Hepatocyte (in vitro differentiated cells): ENCODE measurements at regions not wholly inside any gene's neighbourhood (a gene's known extent, or its start where the extent isn't known, plus 50 kb on each side); places are given as distances from the start of the nearest gene placed in this dataset.

ENCODE experiments used
- DNase-seq: peaks from one replicate; pipeline ENCODE4 v3.0.0-alpha.2; 2016; ENCODE audit warnings: low spot score
- H2AFZ ChIP-seq: fragments of 200-600 bp; sonication (generic); 2 replicates; pipeline ENCODE4 v1.6.0; 2016; ENCODE audit warnings: antibody characterized with exemption, mild to moderate bottlenecking
- H3K27ac ChIP-seq: fragments of 200-600 bp; sonication (generic); 2 replicates; pipeline ENCODE4 v1.5.1; 2016; ENCODE audit warnings: mild to moderate bottlenecking
- H3K27me3 ChIP-seq: fragments of 200-600 bp; sonication (generic); 2 replicates; pipeline ENCODE4 v1.6.1; 2016
- H3K36me3 ChIP-seq: fragments of 200-600 bp; sonication (generic); replicated peaks from 2 replicates; pipeline ENCODE4 v1.5.1; 2016; ENCODE audit warnings: low read depth; ENCODE audit not compliant: insufficient read depth
- H3K4me1 ChIP-seq: fragments of 200-600 bp; sonication (generic); 2 replicates; pipeline ENCODE4 v1.5.1; 2016; ENCODE audit warnings: mild to moderate bottlenecking, moderate library complexity; ENCODE audit not compliant: insufficient read depth
- H3K4me2 ChIP-seq: fragments of 200-600 bp; sonication (generic); 2 replicates; pipeline ENCODE4 v1.6.0; 2016
- H3K4me3 ChIP-seq: fragments of 200-600 bp; sonication (generic); 2 replicates; pipeline ENCODE4 v1.5.1; 2016; ENCODE audit warnings: mild to moderate bottlenecking
- H3K79me2 ChIP-seq: fragments of 200-600 bp; sonication (generic); 2 replicates; pipeline ENCODE4 v1.6.0; 2017; ENCODE audit warnings: mild to moderate bottlenecking
- H3K9me2 ChIP-seq: fragments of 200-600 bp; sonication (generic); replicated peaks from 2 replicates; pipeline ENCODE4 v1.6.0; 2017; ENCODE audit warnings: mild to moderate bottlenecking; ENCODE audit not compliant: insufficient read depth
- H3K9me3 ChIP-seq: fragments of 200-600 bp; sonication (generic); 2 replicates; pipeline ENCODE4 v1.5.1; 2016; ENCODE audit warnings: low read depth, mild to moderate bottlenecking
- H4K20me1 ChIP-seq: fragments of 200-600 bp; sonication (generic); 2 replicates; pipeline ENCODE4 v1.6.0; 2016; ENCODE audit warnings: mild to moderate bottlenecking; ENCODE audit not compliant: insufficient read depth, poor library complexity, severe bottlenecking
- CTCF ChIP-seq: fragments of 200-600 bp; sonication (generic); IDR thresholded peaks from 2 replicates; pipeline ENCODE4 v1.5.1; 2016; ENCODE audit warnings: antibody characterized with exemption, mild to moderate bottlenecking; ENCODE audit not compliant: poor library complexity
- EZH2 ChIP-seq: fragments of 200-600 bp; sonication (generic); IDR thresholded peaks from 2 replicates; pipeline ENCODE4 v1.6.1; 2016; ENCODE audit warnings: antibody characterized with exemption, mild to moderate bottlenecking, borderline replicate concordance
- EZH2phosphoT487 ChIP-seq: fragments of 200-600 bp; sonication (generic); IDR thresholded peaks from one replicate; pipeline ENCODE4 v1.6.1; 2018; ENCODE audit warnings: antibody characterized with exemption, mild to moderate bottlenecking, low read depth, moderate library complexity; ENCODE audit not compliant: unreplicated experiment, severe bottlenecking
- WGBS: methylation state at CpG from one replicate; pipeline ENCODE4 v1.1.6; 2016; ENCODE audit warnings: low lambda C conversion rate; ENCODE audit errors: missing lambda C conversion rate; 5-methylcytosine and 5-hydroxymethylcytosine counted together

- Histone ChIP-seq H3K36me3 (no peaks in the 10 kb centered on the region), H3K4me2 (no peak overlapping the region), H4K20me1 (no peaks in the 10 kb centered on the region), H3K4me3 (no peak overlapping the region), H3K27ac (no peak overlapping the region), H3K27me3 (no peaks in the 10 kb centered on the region), H3K9me2 (no peaks in the 10 kb centered on the region), H3K4me1 (no peaks in the 10 kb centered on the region), H3K9me3 (no peaks in the 10 kb centered on the region), H3K79me2 (no peaks in the 10 kb centered on the region), H2AFZ (no peak overlapping the region)
- WGBS: 39% methylated on average over 5 of the region's 5 CpGs
- TF ChIP-seq EZH2 (no peak), CTCF (peak; percentile 66), EZH2phosphoT487 (no peak)
- peak; percentile 71 for DNase-seq
These were observed 183.6 kb upstream of the G2E3 start for GRCh38 chr14:30375296-30375892.

GRCh38 chr14:30381861-30382480 lies 177.0 kb upstream of the G2E3 start:
- Histone ChIP-seq H3K4me3 (no peak overlapping the region), H3K27ac (no peak overlapping the region), H4K20me1 (no peaks in the 10 kb centered on the region), H3K9me2 (no peaks in the 10 kb centered on the region), H2AFZ (no peak overlapping the region), H3K36me3 (no peaks in the 10 kb centered on the region), H3K27me3 (no peaks in the 10 kb centered on the region), H3K4me2 (no peak overlapping the region), H3K4me1 (no peaks in the 10 kb centered on the region), H3K9me3 (no peaks in the 10 kb centered on the region), H3K79me2 (no peaks in the 10 kb centered on the region)
- 62% methylated on average over 2 of the region's 2 CpGs for WGBS
- DNase-seq: no peak
- TF ChIP-seq EZH2phosphoT487 (no peak), EZH2 (no peak)

GRCh38 chr14:30385925-30386324 lies 173.0 kb upstream of the G2E3 start:
- Histone ChIP-seq H3K79me2 (no peaks in the 10 kb centered on the region), H2AFZ (no peak overlapping the region), H3K27ac (no peak overlapping the region), H4K20me1 (no peaks in the 10 kb centered on the region), H3K4me1 (no peaks in the 10 kb centered on the region), H3K9me2 (no peaks in the 10 kb centered on the region), H3K4me2 (no peak overlapping the region), H3K27me3 (no peaks in the 10 kb centered on the region), H3K36me3 (no peaks in the 10 kb centered on the region), H3K4me3 (no peak overlapping the region), H3K9me3 (no peaks in the 10 kb centered on the region)
- TF ChIP-seq CTCF (no peak), EZH2phosphoT487 (no peak), EZH2 (no peak)
- no peak for DNase-seq
- WGBS: 77% methylated on average over 1 of the region's 1 CpG

GRCh38 chr14:30387871-30388270 lies 171.1 kb upstream of the G2E3 start:
- Histone ChIP-seq H3K9me2 (no peaks in the 10 kb centered on the region), H3K9me3 (no peaks in the 10 kb centered on the region), H2AFZ (no peak overlapping the region), H3K79me2 (no peaks in the 10 kb centered on the region), H4K20me1 (no peaks in the 10 kb centered on the region), H3K4me1 (no peaks in the 10 kb centered on the region), H3K36me3 (no peaks in the 10 kb centered on the region), H3K4me2 (no peak overlapping the region), H3K4me3 (no peak overlapping the region), H3K27ac (no peak overlapping the region), H3K27me3 (no peaks in the 10 kb centered on the region)
- TF ChIP-seq EZH2 (no peak), CTCF (no peak), EZH2phosphoT487 (no peak)
- DNase-seq: no peak
- 61% methylated on average over 3 of the region's 3 CpGs for WGBS
